ENCODE measurements at regions not wholly inside any gene's neighbourhood (a gene's known extent, or its start where the extent isn't known, plus 50 kb on each side); places are given as distances from the start of the nearest gene placed in this dataset.

DNA sequence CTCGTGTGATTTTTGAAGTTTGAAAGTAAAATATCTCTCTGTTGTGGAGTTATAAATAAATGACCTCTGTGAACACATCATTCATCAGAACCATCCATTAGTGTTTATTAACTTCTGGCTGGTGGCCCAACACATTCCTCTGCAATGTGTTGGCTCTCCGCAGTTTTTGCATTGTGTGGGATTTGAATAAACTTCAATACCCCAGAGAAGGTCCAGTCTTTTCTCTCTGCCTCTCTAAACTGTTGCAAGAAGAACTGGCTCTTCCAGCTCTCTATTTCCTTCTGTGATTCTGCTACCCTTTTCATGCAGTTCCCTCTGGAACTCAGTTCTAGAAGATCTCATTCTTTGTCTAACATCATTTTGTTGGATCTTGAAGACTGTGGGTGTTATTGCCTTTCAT lies 125.0 kb upstream of the ARHGAP42 start:
- peaks cover 7% of the 10 kb centered on the region for H3K27me3 Mint-ChIP-seq (ENCODE audit: low read depth, poor library complexity)
- no peaks in the 10 kb centered on the region for H3K9me3 Mint-ChIP-seq
- TF ChIP-seq, protein P1, sequence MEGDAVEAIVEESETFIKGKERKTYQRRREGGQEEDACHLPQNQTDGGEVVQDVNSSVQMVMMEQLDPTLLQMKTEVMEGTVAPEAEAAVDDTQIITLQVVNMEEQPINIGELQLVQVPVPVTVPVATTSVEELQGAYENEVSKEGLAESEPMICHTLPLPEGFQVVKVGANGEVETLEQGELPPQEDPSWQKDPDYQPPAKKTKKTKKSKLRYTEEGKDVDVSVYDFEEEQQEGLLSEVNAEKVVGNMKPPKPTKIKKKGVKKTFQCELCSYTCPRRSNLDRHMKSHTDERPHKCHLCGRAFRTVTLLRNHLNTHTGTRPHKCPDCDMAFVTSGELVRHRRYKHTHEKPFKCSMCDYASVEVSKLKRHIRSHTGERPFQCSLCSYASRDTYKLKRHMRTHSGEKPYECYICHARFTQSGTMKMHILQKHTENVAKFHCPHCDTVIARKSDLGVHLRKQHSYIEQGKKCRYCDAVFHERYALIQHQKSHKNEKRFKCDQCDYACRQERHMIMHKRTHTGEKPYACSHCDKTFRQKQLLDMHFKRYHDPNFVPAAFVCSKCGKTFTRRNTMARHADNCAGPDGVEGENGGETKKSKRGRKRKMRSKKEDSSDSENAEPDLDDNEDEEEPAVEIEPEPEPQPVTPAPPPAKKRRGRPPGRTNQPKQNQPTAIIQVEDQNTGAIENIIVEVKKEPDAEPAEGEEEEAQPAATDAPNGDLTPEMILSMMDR (IDR thresholded peaks at IDR 0.05), result no peak
- no peak overlapping the region for H3K4me3 Mint-ChIP-seq
- DNase-seq, result no peak
- no peaks in the 10 kb centered on the region for H3K36me3 Mint-ChIP-seq (ENCODE audit: low read depth)
- no peaks in the 10 kb centered on the region for H3K4me1 Mint-ChIP-seq
- no peak overlapping the region for H3K27ac Mint-ChIP-seq

DNA sequence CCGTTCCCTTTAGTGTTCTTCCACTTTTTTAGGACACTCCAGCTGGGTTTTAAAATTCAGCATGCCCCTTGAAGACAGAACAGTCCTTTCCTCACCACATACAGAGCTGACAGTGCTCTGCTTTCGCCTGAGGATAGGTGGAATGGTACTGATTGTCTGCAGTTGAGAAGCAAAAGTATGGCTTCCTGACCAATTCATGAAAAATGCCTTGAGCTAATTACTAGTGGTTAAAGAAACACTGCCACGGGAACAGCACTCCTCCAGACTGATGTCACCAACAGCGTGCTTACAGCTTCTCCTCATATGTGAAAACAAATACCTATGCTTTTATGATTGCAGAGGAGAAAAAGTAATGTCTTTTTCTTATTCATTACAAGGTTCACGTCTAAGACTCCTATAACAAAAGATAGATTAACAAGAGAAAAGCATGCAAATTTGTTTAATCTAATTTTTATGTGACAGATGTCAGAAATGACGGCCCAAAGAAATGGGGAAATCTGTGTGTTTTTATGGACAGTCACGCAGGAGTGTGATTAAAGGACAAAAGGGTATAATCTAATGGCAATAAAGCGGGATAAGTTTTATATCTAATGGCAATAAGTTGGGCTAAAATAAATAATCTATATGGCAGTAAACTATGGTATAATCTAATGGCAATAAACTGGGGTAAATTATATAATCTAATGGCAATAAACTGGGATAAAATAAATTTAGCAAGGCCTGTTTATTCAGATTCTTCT lies 123.4 kb upstream of the ARHGAP42 start:
- TF ChIP-seq, protein P1 (IDR thresholded peaks at IDR 0.05), result no peak
- no peaks in the 10 kb centered on the region for H3K9me3 Mint-ChIP-seq

DNA sequence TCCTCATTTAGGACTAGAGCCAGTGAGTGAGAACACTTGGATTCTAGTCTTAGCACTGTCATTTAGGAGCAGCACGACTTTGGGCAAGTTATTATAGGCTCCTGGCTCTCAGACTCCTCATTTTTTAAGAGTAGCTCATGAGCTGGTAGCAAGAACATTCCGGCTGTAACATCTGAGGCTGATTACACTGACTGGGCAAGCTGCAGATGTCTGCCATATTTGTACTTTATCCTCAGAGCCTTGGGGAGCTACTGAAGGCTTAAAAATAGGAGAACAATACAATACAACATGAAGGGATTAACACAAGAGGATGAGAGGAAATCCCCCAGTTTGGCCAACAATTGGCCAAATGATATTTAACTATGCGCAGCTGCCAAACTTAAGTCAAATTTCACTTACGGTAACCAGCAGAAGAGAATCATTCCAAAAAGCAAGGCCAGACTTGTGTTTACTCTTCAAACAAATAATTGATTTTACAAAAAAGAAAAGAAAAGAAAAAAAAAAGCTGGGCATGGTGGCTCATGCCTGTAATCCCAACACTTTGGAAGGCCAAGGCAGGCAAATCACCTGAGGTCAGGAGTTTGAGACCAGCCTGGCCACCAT lies 113.1 kb upstream of the ARHGAP42 start:
- H3K27ac Mint-ChIP-seq, result no peak overlapping the region
- H3K4me1 Mint-ChIP-seq, result no peaks in the 10 kb centered on the region
- DNase-seq, result no peak
- H3K36me3 Mint-ChIP-seq (ENCODE audit: low read depth), result no peaks in the 10 kb centered on the region
- TF ChIP-seq, protein P1 (IDR thresholded peaks at IDR 0.05), result no peak
- no peaks in the 10 kb centered on the region for H3K9me3 Mint-ChIP-seq
- no peak overlapping the region for H3K4me3 Mint-ChIP-seq
- peaks cover 6% of the 10 kb centered on the region for H3K27me3 Mint-ChIP-seq (ENCODE audit: low read depth, poor library complexity)

More for the DNA sequence above, 123.4 kb upstream of the ARHGAP42 start:
- Mint-ChIP-seq H3K36me3 (ENCODE audit: low read depth) (no peaks in the 10 kb centered on the region), H3K27ac (no peak overlapping the region), H3K27me3 (ENCODE audit: low read depth, poor library complexity) (peaks cover 7% of the 10 kb centered on the region), H3K4me3 (no peak overlapping the region), H3K4me1 (no peaks in the 10 kb centered on the region)
- no peak for DNase-seq

DNA sequence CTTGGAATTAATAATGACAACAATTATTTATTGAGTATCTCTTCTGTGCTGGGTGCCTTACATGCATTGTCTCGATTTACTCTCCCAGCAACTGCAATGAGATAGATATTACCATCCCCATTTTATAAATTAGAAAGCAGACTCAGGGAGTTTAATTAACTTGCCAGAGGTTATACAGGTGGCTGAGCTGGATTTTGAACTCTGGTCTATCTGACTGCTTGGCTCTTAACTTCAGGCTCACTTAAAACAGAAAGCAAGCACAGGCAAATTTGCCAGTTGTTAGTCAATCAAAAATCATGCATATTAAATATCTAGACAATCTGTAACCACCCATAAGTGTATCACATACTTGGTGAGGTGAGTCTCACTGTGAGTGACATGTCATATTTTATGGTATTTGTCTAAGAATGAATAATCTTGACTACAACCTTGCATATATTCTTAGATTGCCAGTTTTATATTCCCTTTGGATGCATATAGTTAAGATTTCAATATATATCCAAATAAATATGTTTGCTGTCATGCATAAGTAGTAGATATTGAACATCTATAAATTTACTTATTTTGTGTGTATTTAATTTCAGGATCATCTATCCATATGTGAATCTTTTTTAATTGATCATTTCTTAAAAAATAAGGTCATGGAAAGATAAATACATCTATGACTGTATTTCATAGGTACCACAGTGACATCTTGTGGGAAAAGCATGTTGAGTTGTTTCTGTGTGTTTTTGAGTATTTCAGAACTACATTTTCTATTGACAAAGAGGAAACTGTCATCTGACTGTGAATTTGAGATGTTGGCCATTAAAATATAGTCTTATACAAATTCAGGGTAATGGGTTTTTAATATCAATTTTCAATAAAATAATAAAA lies 112.0 kb upstream of the ARHGAP42 start:
- H3K9me3 Mint-ChIP-seq, result no peaks in the 10 kb centered on the region
- H3K27ac Mint-ChIP-seq, result no peak overlapping the region
- no peaks in the 10 kb centered on the region for H3K4me1 Mint-ChIP-seq
- no peak overlapping the region for H3K4me3 Mint-ChIP-seq
- TF ChIP-seq, protein P1 (IDR thresholded peaks at IDR 0.05), result peak; percentile 22
- no peak for DNase-seq
- H3K36me3 Mint-ChIP-seq (ENCODE audit: low read depth), result no peaks in the 10 kb centered on the region
- H3K27me3 Mint-ChIP-seq (ENCODE audit: low read depth, poor library complexity), result peaks cover 6% of the 10 kb centered on the region

DNA sequence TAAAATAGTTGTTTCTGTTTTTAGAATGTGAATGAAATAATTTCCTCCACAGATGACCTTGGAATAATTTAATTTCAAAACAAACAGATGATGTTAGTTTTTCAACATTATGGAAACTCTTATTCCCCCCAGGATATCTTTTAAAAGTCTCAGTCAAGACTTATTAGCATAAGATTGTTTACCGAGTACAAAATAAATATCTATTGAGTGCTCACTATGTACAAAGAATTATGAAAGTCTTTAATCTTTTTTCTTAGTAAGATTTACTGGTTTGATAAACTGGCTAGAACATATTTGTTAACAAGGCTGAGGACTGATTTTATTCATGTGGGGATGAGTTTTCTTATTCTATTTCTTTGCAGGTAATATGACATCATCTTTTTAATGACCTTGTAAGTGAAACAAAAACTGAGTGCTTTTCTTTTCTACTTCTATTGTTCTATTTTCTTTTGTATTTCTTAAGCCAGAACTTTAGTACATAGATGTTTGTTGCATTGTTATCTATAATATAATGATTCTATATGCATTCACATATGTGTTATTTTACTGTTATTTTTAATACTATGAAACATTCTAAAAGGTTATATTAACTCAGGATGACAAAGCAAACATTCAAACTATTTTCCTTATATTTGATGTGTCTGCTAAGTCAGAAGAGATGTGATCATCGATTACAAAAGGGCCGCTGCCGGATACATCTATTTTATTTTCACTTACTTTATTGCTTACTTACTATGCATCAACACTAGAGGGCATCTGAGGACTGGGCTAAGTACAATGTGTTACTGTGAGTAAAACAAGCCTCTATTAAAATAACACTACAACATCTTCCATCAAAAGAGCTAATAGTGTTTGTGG lies 111.0 kb upstream of the ARHGAP42 start:
- H3K9me3 Mint-ChIP-seq, result no peaks in the 10 kb centered on the region

More for the DNA sequence above, 111.0 kb upstream of the ARHGAP42 start:
- DNase-seq, result peak; percentile 25
- TF ChIP-seq, protein P1 (IDR thresholded peaks at IDR 0.05), result peak; percentile 80
- no peak overlapping the region for H3K27ac Mint-ChIP-seq
- H3K4me1 Mint-ChIP-seq, result no peaks in the 10 kb centered on the region
- no peak overlapping the region for H3K4me3 Mint-ChIP-seq
- no peaks in the 10 kb centered on the region for H3K36me3 Mint-ChIP-seq (ENCODE audit: low read depth)
- peaks cover 6% of the 10 kb centered on the region for H3K27me3 Mint-ChIP-seq (ENCODE audit: low read depth, poor library complexity)
